SK-N-SH treated with all-trans-retinoic acid at 6 μM for 48 hours (cell line): ENCODE measurements at regions not wholly inside any gene's neighbourhood (a gene's known extent, or its start where the extent isn't known, plus 50 kb on each side); places are given as distances from the start of the nearest gene placed in this dataset.

ENCODE experiments used
- ARNTL ChIP-seq: fragments of 450-650 bp; formaldehyde crosslinking; IDR thresholded peaks from 2 replicates; pipeline ENCODE4 v1.5.0; 2020; ENCODE audit warnings: low read depth, mild to moderate bottlenecking, moderate library complexity, borderline replicate concordance
- BACH2 ChIP-seq: fragments of 250-450 bp; sonication (Bioruptor Pico); IDR thresholded peaks from 2 replicates; pipeline ENCODE4 v1.9.0; 2021; ENCODE audit warnings: mild to moderate bottlenecking, borderline replicate concordance
- OSR1 ChIP-seq: fragments of 250-450 bp; sonication (Bioruptor Pico); IDR thresholded peaks from 2 replicates; pipeline ENCODE4 v1.8.0; 2022; ENCODE audit warnings: moderate library complexity, mild to moderate bottlenecking, inconsistent platforms
- PPARA ChIP-seq: fragments of 250-450 bp; sonication (Bioruptor Pico); IDR thresholded peaks from 2 replicates; pipeline ENCODE4 v1.5.0; 2020; ENCODE audit warnings: mild to moderate bottlenecking, borderline replicate concordance
- RARB ChIP-seq: fragments of 250-450 bp; sonication (Bioruptor Pico); IDR thresholded peaks from 2 replicates; pipeline ENCODE4 v1.8.0; 2021; ENCODE audit warnings: mild to moderate bottlenecking, moderate library complexity
- ZC3H10 ChIP-seq: fragments of 250-450 bp; sonication (Bioruptor Pico); IDR thresholded peaks from 2 replicates; pipeline ENCODE4 v1.5.1; 2021; ENCODE audit warnings: mild to moderate bottlenecking, moderate library complexity
- ZFP3 ChIP-seq: fragments of 250-450 bp; sonication (Bioruptor Pico); IDR thresholded peaks from 2 replicates; pipeline ENCODE4 v1.5.0; 2020; ENCODE audit warnings: mild to moderate bottlenecking, moderate library complexity
- ZNF8 ChIP-seq: fragments of 450-650 bp; formaldehyde crosslinking; IDR thresholded peaks from 2 replicates; pipeline ENCODE4 v1.5.0; 2020; ENCODE audit warnings: mild to moderate bottlenecking, moderate library complexity
- TF ChIP-seq, protein P1 (sequence below): fragments of 250-450 bp; sonication (Bioruptor Pico); IDR thresholded peaks from 2 replicates; pipeline ENCODE4 v1.8.0; 2020; ENCODE audit warnings: mild to moderate bottlenecking, moderate library complexity, borderline replicate concordance
- TF ChIP-seq, protein P2 (sequence below): fragments of 250-450 bp; sonication (Bioruptor Pico); IDR thresholded peaks from 2 replicates; pipeline ENCODE4 v1.5.1; 2020; ENCODE audit warnings: low read depth, mild to moderate bottlenecking, moderate library complexity

DNA sequence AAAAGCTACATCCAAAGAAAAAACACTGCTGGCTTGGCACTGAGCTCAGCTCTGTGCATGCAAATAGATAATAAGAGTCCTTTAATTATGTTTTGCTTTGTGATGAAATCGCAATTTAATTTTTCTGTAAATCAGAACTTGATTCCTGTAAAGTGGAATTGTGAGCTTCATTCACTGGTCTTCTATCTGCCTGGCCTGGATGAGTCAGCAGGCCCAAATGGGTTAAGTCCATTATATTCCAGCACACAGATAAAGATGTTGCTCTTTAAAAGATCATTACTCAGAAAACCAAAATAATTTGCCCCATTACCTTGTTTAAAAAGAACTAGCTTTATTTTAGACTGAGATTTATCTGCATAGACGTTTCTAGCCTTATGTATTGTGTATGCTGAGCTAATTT lies 90.4 kb downstream of the CARTPT start:
- TF ChIP-seq, protein P1, sequence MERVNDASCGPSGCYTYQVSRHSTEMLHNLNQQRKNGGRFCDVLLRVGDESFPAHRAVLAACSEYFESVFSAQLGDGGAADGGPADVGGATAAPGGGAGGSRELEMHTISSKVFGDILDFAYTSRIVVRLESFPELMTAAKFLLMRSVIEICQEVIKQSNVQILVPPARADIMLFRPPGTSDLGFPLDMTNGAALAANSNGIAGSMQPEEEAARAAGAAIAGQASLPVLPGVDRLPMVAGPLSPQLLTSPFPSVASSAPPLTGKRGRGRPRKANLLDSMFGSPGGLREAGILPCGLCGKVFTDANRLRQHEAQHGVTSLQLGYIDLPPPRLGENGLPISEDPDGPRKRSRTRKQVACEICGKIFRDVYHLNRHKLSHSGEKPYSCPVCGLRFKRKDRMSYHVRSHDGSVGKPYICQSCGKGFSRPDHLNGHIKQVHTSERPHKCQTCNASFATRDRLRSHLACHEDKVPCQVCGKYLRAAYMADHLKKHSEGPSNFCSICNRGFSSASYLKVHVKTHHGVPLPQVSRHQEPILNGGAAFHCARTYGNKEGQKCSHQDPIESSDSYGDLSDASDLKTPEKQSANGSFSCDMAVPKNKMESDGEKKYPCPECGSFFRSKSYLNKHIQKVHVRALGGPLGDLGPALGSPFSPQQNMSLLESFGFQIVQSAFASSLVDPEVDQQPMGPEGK (CRISPR knock-in tag), result no peak
- no peak for TF ChIP-seq ZFP3 (CRISPR knock-in tag)
- no peak for TF ChIP-seq ZNF8
- TF ChIP-seq, protein P2, sequence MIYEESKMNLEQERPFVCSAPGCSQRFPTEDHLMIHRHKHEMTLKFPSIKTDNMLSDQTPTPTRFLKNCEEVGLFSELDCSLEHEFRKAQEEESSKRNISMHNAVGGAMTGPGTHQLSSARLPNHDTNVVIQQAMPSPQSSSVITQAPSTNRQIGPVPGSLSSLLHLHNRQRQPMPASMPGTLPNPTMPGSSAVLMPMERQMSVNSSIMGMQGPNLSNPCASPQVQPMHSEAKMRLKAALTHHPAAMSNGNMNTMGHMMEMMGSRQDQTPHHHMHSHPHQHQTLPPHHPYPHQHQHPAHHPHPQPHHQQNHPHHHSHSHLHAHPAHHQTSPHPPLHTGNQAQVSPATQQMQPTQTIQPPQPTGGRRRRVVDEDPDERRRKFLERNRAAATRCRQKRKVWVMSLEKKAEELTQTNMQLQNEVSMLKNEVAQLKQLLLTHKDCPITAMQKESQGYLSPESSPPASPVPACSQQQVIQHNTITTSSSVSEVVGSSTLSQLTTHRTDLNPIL, result no peak
- TF ChIP-seq ZC3H10 (CRISPR knock-in tag), result no peak
- TF ChIP-seq RARB (CRISPR knock-in tag), result no peak
- TF ChIP-seq ARNTL (CRISPR knock-in tag), result no peak
- TF ChIP-seq PPARA (CRISPR knock-in tag), result no peak
- no peak for TF ChIP-seq OSR1 (CRISPR knock-in tag)
- TF ChIP-seq BACH2 (CRISPR knock-in tag), result no peak
